SK-N-SH (cell line): ENCODE measurements at regions not wholly inside any gene's neighbourhood (a gene's known extent, or its start where the extent isn't known, plus 50 kb on each side); places are given as distances from the start of the nearest gene placed in this dataset.

Experiments used
- CTCF ChIA-PET: fragments of 300-600, 350-600 bp; formaldehyde crosslinking; extraction: SDS; loops from one replicate; lab custom pipeline; 2021; lab: Yijun Ruan, JAX
- POLR2A ChIA-PET: fragments of 350-600 bp; sonication (Branson Sonifier 250); formaldehyde crosslinking; extraction: SDS; loops from one replicate; lab custom pipeline; 2020; ENCODE audit warnings: antibody characterized with exemption, inconsistent platforms; lab: Yijun Ruan, JAX
- DNase-seq: peaks from one replicate; pipeline ENCODE4 v3.0.0; 2012
- H2AFZ ChIP-seq: fragments of 200-600 bp; sonication (generic); 2 replicates; pipeline ENCODE4 v1.8.1; 2016; ENCODE audit warnings: antibody characterized with exemption, mild to moderate bottlenecking, low read depth
- H3F3A ChIP-seq: fragments of 200-600 bp; sonication (generic); replicated peaks from 2 replicates; pipeline ENCODE3; 2016; ENCODE audit warnings: antibody characterized with exemption, mild to moderate bottlenecking; ENCODE audit not compliant: insufficient read depth
- H3K27ac ChIP-seq, 2 experiments: fragments of 200-500 bp in 1 of 2; fragments of 200-600 bp in 1 of 2; sonication (Bioruptor generic) in 1 of 2; sonication (generic), shearing (Covaris generic) in 1 of 2; 2 replicates each; pipeline versions ENCODE4 v1.5.1 to v1.6.1; 2014 to 2016; ENCODE audit warnings: low read depth in 2 of 2, inconsistent platforms in 1 of 2, low read length in 1 of 2, mild to moderate bottlenecking in 1 of 2, mixed read lengths in 1 of 2
- H3K27me3 ChIP-seq: fragments of 200-600 bp; sonication (generic), shearing (Covaris generic); 2 replicates; pipeline ENCODE4 v1.6.1; 2016; ENCODE audit warnings: mixed run types; ENCODE audit not compliant: insufficient read depth
- H3K36me3 ChIP-seq, 2 experiments: fragments of 200-500 bp in 1 of 2; fragments of 200-600 bp in 1 of 2; sonication (Bioruptor generic) in 1 of 2; sonication (generic) in 1 of 2; replicated peaks in 1 of 2; 2 replicates each; pipeline versions ENCODE3 to v1.5.1; 2014 to 2016; ENCODE audit warnings: low read length in 1 of 2, mild to moderate bottlenecking in 1 of 2; ENCODE audit not compliant: insufficient read depth in 2 of 2, control insufficient read depth in 1 of 2
- H3K4me1 ChIP-seq, 2 experiments: fragments of 200-500 bp in 1 of 2; fragments of 200-600 bp in 1 of 2; sonication (Bioruptor generic) in 1 of 2; sonication (generic), shearing (Covaris generic) in 1 of 2; 2 replicates each; pipeline versions ENCODE4 v1.5.1 to v1.6.1; 2014 to 2016; ENCODE audit warnings: low read depth in 1 of 2, low read length in 1 of 2, mixed run types in 1 of 2; ENCODE audit not compliant: insufficient read depth in 2 of 2, control insufficient read depth in 1 of 2
- H3K4me2 ChIP-seq: fragments of 200-600 bp; sonication (generic), shearing (Covaris generic); 2 replicates; pipeline ENCODE4 v1.6.1; 2017; ENCODE audit warnings: mixed run types
- H3K4me3 ChIP-seq, 2 experiments: fragments of 200-500 bp in 1 of 2; fragments of 200-600 bp in 1 of 2; sonication (Bioruptor generic) in 1 of 2; sonication (generic), shearing (Covaris generic) in 1 of 2; 2 replicates each; pipeline versions ENCODE4 v1.5.1 to v1.8.1; 2014 to 2016; ENCODE audit warnings: low read depth in 2 of 2, inconsistent platforms in 1 of 2, low read length in 1 of 2, mild to moderate bottlenecking in 1 of 2, mixed read lengths in 1 of 2, moderate library complexity in 1 of 2
- H3K79me2 ChIP-seq: fragments of 200-600 bp; sonication (generic); 2 replicates; pipeline ENCODE4 v1.8.1; 2017; ENCODE audit warnings: mild to moderate bottlenecking; ENCODE audit not compliant: insufficient read depth
- H3K9ac ChIP-seq: fragments of 200-600 bp; sonication (generic); 2 replicates; pipeline ENCODE4 v1.6.1; 2017; ENCODE audit warnings: mixed run types
- H3K9me2 ChIP-seq: fragments of 200-600 bp; sonication (generic); 2 replicates; pipeline ENCODE4 v1.6.1; 2017; ENCODE audit warnings: mixed run types
- H3K9me3 ChIP-seq: fragments of 200-600 bp; sonication (generic); 2 replicates; pipeline ENCODE4 v1.6.1; 2017; ENCODE audit warnings: mixed run types, mild to moderate bottlenecking, moderate library complexity
- H4K20me1 ChIP-seq: fragments of 200-600 bp; sonication (generic); 2 replicates; pipeline ENCODE4 v1.6.1; 2017; ENCODE audit warnings: mild to moderate bottlenecking, mixed run types; ENCODE audit not compliant: insufficient read depth
- CHD2 ChIP-seq: fragments of 150-350 bp; IDR thresholded peaks from 2 replicates; pipeline ENCODE4 v1.6.1; 2018; ENCODE audit warnings: low read length; ENCODE audit not compliant: partially characterized antibody
- EP300 ChIP-seq, 2 experiments: IDR thresholded peaks; 2 replicates each; pipeline versions ENCODE4 v1.4.0 to v1.6.1; 2012; ENCODE audit warnings: borderline replicate concordance in 1 of 2, low read depth in 1 of 2, low read length in 1 of 2
- FOSL2 ChIP-seq: IDR thresholded peaks from 2 replicates; pipeline ENCODE4 v1.4.0; 2012; ENCODE audit warnings: low read depth, mild to moderate bottlenecking, moderate library complexity, borderline replicate concordance
- FOXJ3 ChIP-seq: sonication (generic); formaldehyde crosslinking; IDR thresholded peaks from 2 replicates; pipeline ENCODE4 v1.5.1; 2020; ENCODE audit warnings: mild to moderate bottlenecking, missing genetic modification reagents
- GABPA ChIP-seq: IDR thresholded peaks from 2 replicates; pipeline ENCODE4 v1.4.0; 2012; ENCODE audit warnings: low read depth, mild to moderate bottlenecking
- JUND ChIP-seq: IDR thresholded peaks from 2 replicates; pipeline ENCODE4 v1.4.0; 2012
- MAX ChIP-seq: IDR thresholded peaks from 2 replicates; pipeline ENCODE4 v1.4.0; 2012; ENCODE audit warnings: low read depth
- MEF2A ChIP-seq: IDR thresholded peaks from 2 replicates; pipeline ENCODE4 v1.4.0; 2012; ENCODE audit warnings: low read depth, borderline replicate concordance
- POLR2AphosphoS5 ChIP-seq: IDR thresholded peaks from 2 replicates; pipeline ENCODE4 v1.6.1; 2012; ENCODE audit warnings: low read depth, low read length
- RAD21 ChIP-seq: IDR thresholded peaks from 2 replicates; pipeline ENCODE4 v1.6.1; 2012; ENCODE audit warnings: mild to moderate bottlenecking, low read length
- REST ChIP-seq: IDR thresholded peaks from 2 replicates; pipeline ENCODE4 v1.6.1; 2012; ENCODE audit warnings: mild to moderate bottlenecking, low read depth, low read length, moderate library complexity
- SIN3A ChIP-seq: IDR thresholded peaks from 2 replicates; pipeline ENCODE4 v1.6.1; 2012; ENCODE audit warnings: low read depth, mild to moderate bottlenecking, low read length, moderate library complexity, borderline replicate concordance
- SMC3 ChIP-seq: IDR thresholded peaks from 2 replicates; pipeline ENCODE4 v1.6.1; 2012; ENCODE audit warnings: low read depth, low read length, improper control_type of control experiment
- TCF12 ChIP-seq: IDR thresholded peaks from 2 replicates; pipeline ENCODE4 v1.4.0; 2012
- WGBS: methylation state at CpG from one replicate; pipeline ENCODE4 v1.1.6; 2017; ENCODE audit warnings: low lambda C conversion rate; 5-methylcytosine and 5-hydroxymethylcytosine counted together
- TF ChIP-seq, protein P1 (sequence below): IDR thresholded peaks from 2 replicates; pipeline ENCODE4 v1.4.0; 2012; ENCODE audit warnings: low read depth, borderline replicate concordance
- TF ChIP-seq, protein P2 (sequence below): fragments of 200-600 bp; sonication (generic); IDR thresholded peaks from 2 replicates; pipeline ENCODE4 v1.6.1; 2017; ENCODE audit warnings: antibody characterized with exemption, mild to moderate bottlenecking, moderate library complexity

DNA sequence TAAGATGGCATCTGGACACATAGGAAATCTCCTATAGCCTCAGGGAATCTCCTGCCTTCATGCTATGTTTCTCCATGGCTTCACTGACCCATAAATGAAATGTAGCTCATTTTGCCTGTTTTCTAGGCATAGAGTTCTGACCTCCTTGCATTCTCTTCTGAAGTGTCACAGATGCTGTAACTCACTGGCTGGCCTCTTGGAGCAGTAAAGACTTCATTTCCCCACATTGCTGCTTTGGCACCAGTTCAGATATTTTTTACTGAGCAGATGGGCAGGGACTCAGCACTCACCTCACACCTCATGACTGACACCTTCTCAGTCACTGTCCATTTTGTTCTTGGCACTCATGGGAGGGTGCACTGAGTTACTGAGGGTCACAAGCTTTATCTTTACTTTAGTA, 286.7 kb upstream of the TGFBR2 start (continued):
- TF ChIP-seq, protein P1, sequence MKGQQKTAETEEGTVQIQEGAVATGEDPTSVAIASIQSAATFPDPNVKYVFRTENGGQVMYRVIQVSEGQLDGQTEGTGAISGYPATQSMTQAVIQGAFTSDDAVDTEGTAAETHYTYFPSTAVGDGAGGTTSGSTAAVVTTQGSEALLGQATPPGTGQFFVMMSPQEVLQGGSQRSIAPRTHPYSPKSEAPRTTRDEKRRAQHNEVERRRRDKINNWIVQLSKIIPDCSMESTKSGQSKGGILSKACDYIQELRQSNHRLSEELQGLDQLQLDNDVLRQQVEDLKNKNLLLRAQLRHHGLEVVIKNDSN: no peak
- TF ChIP-seq EP300 (IDR thresholded peaks at IDR 0.05; ENCODE audit: borderline replicate concordance in 1 of 2, low read depth in 1 of 2, low read length in 1 of 2) (no peak), MEF2A (no peak), CHD2 (no peak), FOXJ3 (CRISPR knock-in tag) (no peak), REST (no peak), RAD21 (peak; percentile 66), JUND (no peak), SMC3 (peak; percentile 53), MAX (no peak), FOSL2 (0 out of 2 replicates have a peak, but pooled peaks have one; percentile 18), TCF12 (no peak)
- TF ChIP-seq, protein P2, sequence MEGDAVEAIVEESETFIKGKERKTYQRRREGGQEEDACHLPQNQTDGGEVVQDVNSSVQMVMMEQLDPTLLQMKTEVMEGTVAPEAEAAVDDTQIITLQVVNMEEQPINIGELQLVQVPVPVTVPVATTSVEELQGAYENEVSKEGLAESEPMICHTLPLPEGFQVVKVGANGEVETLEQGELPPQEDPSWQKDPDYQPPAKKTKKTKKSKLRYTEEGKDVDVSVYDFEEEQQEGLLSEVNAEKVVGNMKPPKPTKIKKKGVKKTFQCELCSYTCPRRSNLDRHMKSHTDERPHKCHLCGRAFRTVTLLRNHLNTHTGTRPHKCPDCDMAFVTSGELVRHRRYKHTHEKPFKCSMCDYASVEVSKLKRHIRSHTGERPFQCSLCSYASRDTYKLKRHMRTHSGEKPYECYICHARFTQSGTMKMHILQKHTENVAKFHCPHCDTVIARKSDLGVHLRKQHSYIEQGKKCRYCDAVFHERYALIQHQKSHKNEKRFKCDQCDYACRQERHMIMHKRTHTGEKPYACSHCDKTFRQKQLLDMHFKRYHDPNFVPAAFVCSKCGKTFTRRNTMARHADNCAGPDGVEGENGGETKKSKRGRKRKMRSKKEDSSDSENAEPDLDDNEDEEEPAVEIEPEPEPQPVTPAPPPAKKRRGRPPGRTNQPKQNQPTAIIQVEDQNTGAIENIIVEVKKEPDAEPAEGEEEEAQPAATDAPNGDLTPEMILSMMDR: peak; percentile 59

DNA sequence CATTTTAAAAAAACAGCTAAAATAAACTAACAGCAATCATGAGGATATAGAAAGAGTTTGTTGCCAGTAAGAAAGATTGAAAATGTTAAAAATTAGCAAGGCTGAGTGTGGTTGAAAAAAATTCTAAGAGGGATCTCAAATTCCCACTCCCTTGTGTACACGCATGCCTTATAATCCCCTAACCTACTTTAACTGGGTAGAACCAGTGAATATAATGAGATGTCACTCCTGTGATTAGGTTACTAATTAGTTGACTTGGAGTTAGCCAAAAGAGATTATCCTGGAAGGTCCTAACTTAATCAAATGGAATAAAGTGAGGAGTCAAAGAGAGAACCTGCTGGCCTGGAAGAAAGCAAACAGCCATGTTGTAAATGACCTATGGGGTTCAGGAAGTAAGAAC, 286.0 kb upstream of the TGFBR2 start:
- CTCF ChIA-PET: interaction anchor here (0.7 to 2.3 kb wide), 7 partner anchors 9 to 613 kb away, joined by 3 to 12 read pairs (median 4); no protein-coding TSS in a partner anchor
- WGBS: 96% methylated on average over 1 of the region's 1 CpG
- Histone ChIP-seq H3K9ac (no peak overlapping the region), H3K9me2 (no peaks in the 10 kb centered on the region), H3K36me3 (no peaks in the 10 kb centered on the region), H4K20me1 (no peaks in the 10 kb centered on the region), H3K4me1 (peaks cover 2 to 4% of the 10 kb centered on the region in 2 experiments; a peak in 1 of 4 replicates), H3K27me3 (no peaks in the 10 kb centered on the region), H3K79me2 (no peaks in the 10 kb centered on the region), H3K4me3 (no peak overlapping the region), H3K9me3 (peaks cover 16% of the 10 kb centered on the region; the same call in 1 of the 2 replicates), H3K4me2 (no peak overlapping the region), H3K27ac (no peak overlapping the region), H2AFZ (no peak overlapping the region), H3F3A (peaks cover 9% of the 10 kb centered on the region)
- DNase-seq: no peak
- no peak for TF ChIP-seq GABPA
- no peak for TF ChIP-seq SIN3A
- no peak for TF ChIP-seq POLR2AphosphoS5
- POLR2A ChIA-PET: no interaction called here
